Activated CD8-positive, alpha-beta memory T cell treated with anti-CD3 and anti-CD28 coated beads, Interleukin-2, amount 10 ng/mL, durations not matched to agents 7 days and 5 days (primary cell): ENCODE measurements at regions not wholly inside any gene's neighbourhood (a gene's known extent, or its start where the extent isn't known, plus 50 kb on each side); places are given as distances from the start of the nearest gene placed in this dataset.

Source experiments
- ATAC-seq: fragments of 150-1000 bp; cut with Tn5 transposase; one replicate; pipeline ENCODE4 v1.10.0; 2021; ENCODE audit warnings: moderate library complexity
- CTCF ChIA-PET: fragments of 350-600 bp; sonication (Branson Sonifier 250); formaldehyde crosslinking; loops from one replicate; lab custom pipeline; 2021; ENCODE audit warnings: antibody characterized with exemption; lab: Charles Lee
- DNase-seq: peaks from one replicate; pipeline ENCODE4 v3.0.0-alpha.2; 2020
- H3K27ac Mint-ChIP-seq: one replicate; pipeline ENCODE4 v1.8.0; 2021; ENCODE audit warnings: mild to moderate bottlenecking, mixed read lengths
- H3K27me3 Mint-ChIP-seq: one replicate; pipeline ENCODE4 v1.8.0; 2021; ENCODE audit warnings: mixed read lengths
- H3K36me3 Mint-ChIP-seq: one replicate; pipeline ENCODE4 v1.8.0; 2021; ENCODE audit warnings: mild to moderate bottlenecking, mixed read lengths
- H3K4me1 Mint-ChIP-seq: one replicate; pipeline ENCODE4 v1.8.0; 2021; ENCODE audit warnings: mixed read lengths
- H3K4me3 Mint-ChIP-seq: one replicate; pipeline ENCODE4 v1.8.0; 2021; ENCODE audit warnings: mild to moderate bottlenecking, moderate library complexity, mixed read lengths
- H3K9me3 Mint-ChIP-seq: one replicate; pipeline ENCODE4 v1.8.0; 2022; ENCODE audit warnings: low read depth, mixed read lengths

- CTCF ChIA-PET: no interaction called here
- H3K4me3 Mint-ChIP-seq: no peak overlapping the region
- H3K4me1 Mint-ChIP-seq: no peaks in the 10 kb centered on the region
- no peak for ATAC-seq
- no peaks in the 10 kb centered on the region for H3K9me3 Mint-ChIP-seq
- H3K36me3 Mint-ChIP-seq: no peaks in the 10 kb centered on the region
- H3K27me3 Mint-ChIP-seq: no peaks in the 10 kb centered on the region
- DNase-seq: no peak
- H3K27ac Mint-ChIP-seq: no peak overlapping the region
Observed at GRCh38 chr12:74424778-74425177, 112.9 kb upstream of the ATXN7L3B start.

- ATAC-seq (no peak), DNase-seq (no peak)
- no peaks in the 10 kb centered on the region for H3K4me1 Mint-ChIP-seq
- no peaks in the 10 kb centered on the region for H3K36me3 Mint-ChIP-seq
- CTCF ChIA-PET: no interaction called here
- H3K27me3 Mint-ChIP-seq: no peaks in the 10 kb centered on the region
- H3K4me3 Mint-ChIP-seq: no peak overlapping the region
- no peak overlapping the region for H3K27ac Mint-ChIP-seq
- H3K9me3 Mint-ChIP-seq: no peaks in the 10 kb centered on the region
Observed at GRCh38 chr12:74426091-74426490, 111.5 kb upstream of the ATXN7L3B start.

GRCh38 chr12:74429535-74429934 is 108.1 kb upstream of the ATXN7L3B start:
- H3K27ac Mint-ChIP-seq: no peak overlapping the region
- H3K4me1 Mint-ChIP-seq: no peaks in the 10 kb centered on the region
- no peaks in the 10 kb centered on the region for H3K27me3 Mint-ChIP-seq
- no peaks in the 10 kb centered on the region for H3K36me3 Mint-ChIP-seq
- H3K9me3 Mint-ChIP-seq: no peaks in the 10 kb centered on the region
- CTCF ChIA-PET: no interaction called here
- H3K4me3 Mint-ChIP-seq: no peak overlapping the region
- ATAC-seq (no peak), DNase-seq (no peak)

- Mint-ChIP-seq H3K4me1 (no peaks in the 10 kb centered on the region), H3K27ac (no peak overlapping the region), H3K36me3 (no peaks in the 10 kb centered on the region), H3K27me3 (no peaks in the 10 kb centered on the region), H3K4me3 (no peak overlapping the region), H3K9me3 (no peaks in the 10 kb centered on the region)
- CTCF ChIA-PET: no interaction called here
- no peak for ATAC-seq
- DNase-seq: no peak
Observed at GRCh38 chr12:74431801-74432200, 105.8 kb upstream of the ATXN7L3B start.

GRCh38 chr12:74440469-74440868 is 97.2 kb upstream of the ATXN7L3B start:
- Mint-ChIP-seq H3K27me3 (peaks cover 7% of the 10 kb centered on the region), H3K4me1 (no peaks in the 10 kb centered on the region), H3K27ac (no peak overlapping the region), H3K4me3 (no peak overlapping the region), H3K36me3 (no peaks in the 10 kb centered on the region), H3K9me3 (no peaks in the 10 kb centered on the region)
- no peak for ATAC-seq
- CTCF ChIA-PET: interaction anchor here (1.2 kb wide), 1 partner anchor 29 kb away, joined by 3 read pairs; no protein-coding TSS in a partner anchor
- no peak for DNase-seq

- H3K4me3 Mint-ChIP-seq: no peak overlapping the region
- ATAC-seq (no peak), DNase-seq (no peak)
- H3K4me1 Mint-ChIP-seq: no peaks in the 10 kb centered on the region
- H3K36me3 Mint-ChIP-seq: no peaks in the 10 kb centered on the region
- CTCF ChIA-PET: no interaction called here
- H3K27me3 Mint-ChIP-seq: peaks cover 7% of the 10 kb centered on the region
- H3K27ac Mint-ChIP-seq: no peak overlapping the region
- no peaks in the 10 kb centered on the region for H3K9me3 Mint-ChIP-seq
Observed at GRCh38 chr12:74441872-74442271, 95.8 kb upstream of the ATXN7L3B start.

GRCh38 chr12:74446466-74446865 is 91.2 kb upstream of the ATXN7L3B start:
- Mint-ChIP-seq H3K4me1 (no peaks in the 10 kb centered on the region), H3K9me3 (no peaks in the 10 kb centered on the region), H3K36me3 (no peaks in the 10 kb centered on the region), H3K4me3 (no peak overlapping the region), H3K27ac (no peak overlapping the region), H3K27me3 (peaks cover 3% of the 10 kb centered on the region)
- ATAC-seq: no peak
- CTCF ChIA-PET: no interaction called here
- no peak for DNase-seq

- Mint-ChIP-seq H3K9me3 (no peaks in the 10 kb centered on the region), H3K4me1 (no peaks in the 10 kb centered on the region), H3K27me3 (no peaks in the 10 kb centered on the region), H3K27ac (no peak overlapping the region), H3K4me3 (no peak overlapping the region), H3K36me3 (no peaks in the 10 kb centered on the region)
- DNase-seq (no peak), ATAC-seq (no peak)
- CTCF ChIA-PET: no interaction called here
Observed at GRCh38 chr12:74449872-74450271, 87.8 kb upstream of the ATXN7L3B start.

GRCh38 chr12:74454109-74454508 is 83.5 kb upstream of the ATXN7L3B start:
- Mint-ChIP-seq H3K27ac (no peak overlapping the region), H3K4me1 (no peaks in the 10 kb centered on the region), H3K4me3 (no peak overlapping the region), H3K36me3 (no peaks in the 10 kb centered on the region), H3K9me3 (no peaks in the 10 kb centered on the region), H3K27me3 (no peaks in the 10 kb centered on the region)
- CTCF ChIA-PET: no interaction called here
- DNase-seq: no peak
- ATAC-seq: no peak

- DNase-seq: no peak
- CTCF ChIA-PET: no interaction called here
- no peaks in the 10 kb centered on the region for H3K36me3 Mint-ChIP-seq
- no peaks in the 10 kb centered on the region for H3K4me1 Mint-ChIP-seq
- no peak overlapping the region for H3K27ac Mint-ChIP-seq
- H3K9me3 Mint-ChIP-seq: no peaks in the 10 kb centered on the region
- no peak overlapping the region for H3K4me3 Mint-ChIP-seq
- no peaks in the 10 kb centered on the region for H3K27me3 Mint-ChIP-seq
- no peak for ATAC-seq
Observed at GRCh38 chr12:74455429-74455828, 82.2 kb upstream of the ATXN7L3B start.

- DNase-seq (no peak), ATAC-seq (no peak)
- H3K27ac Mint-ChIP-seq: no peak overlapping the region
- H3K36me3 Mint-ChIP-seq: no peaks in the 10 kb centered on the region
- no peak overlapping the region for H3K4me3 Mint-ChIP-seq
- H3K4me1 Mint-ChIP-seq: no peaks in the 10 kb centered on the region
- no peaks in the 10 kb centered on the region for H3K9me3 Mint-ChIP-seq
- CTCF ChIA-PET: no interaction called here
- no peaks in the 10 kb centered on the region for H3K27me3 Mint-ChIP-seq
Observed at GRCh38 chr12:74456431-74456830, 81.2 kb upstream of the ATXN7L3B start.

- Mint-ChIP-seq H3K4me3 (no peak overlapping the region), H3K27ac (no peak overlapping the region), H3K27me3 (no peaks in the 10 kb centered on the region), H3K36me3 (no peaks in the 10 kb centered on the region), H3K4me1 (no peaks in the 10 kb centered on the region), H3K9me3 (no peaks in the 10 kb centered on the region)
- DNase-seq: no peak
- no peak for ATAC-seq
- CTCF ChIA-PET: no interaction called here
Observed at GRCh38 chr12:74468401-74468800, 69.2 kb upstream of the ATXN7L3B start.

- Mint-ChIP-seq H3K9me3 (no peaks in the 10 kb centered on the region), H3K36me3 (no peaks in the 10 kb centered on the region), H3K4me1 (no peaks in the 10 kb centered on the region), H3K27me3 (no peaks in the 10 kb centered on the region), H3K27ac (no peak overlapping the region), H3K4me3 (no peak overlapping the region)
- DNase-seq (no peak), ATAC-seq (no peak)
- CTCF ChIA-PET: no interaction called here
Observed at GRCh38 chr12:74476234-74476633, 61.4 kb upstream of the ATXN7L3B start.

- H3K4me3 Mint-ChIP-seq: no peak overlapping the region
Observed at GRCh38 chr12:74481078-74481477, 56.6 kb upstream of the ATXN7L3B start.

GRCh38 chr12:74482115-74482514 is 55.5 kb upstream of the ATXN7L3B start:
- ATAC-seq (no peak), DNase-seq (no peak)

More at GRCh38 chr12:74481078-74481477, 56.6 kb upstream of the ATXN7L3B start:
- no peaks in the 10 kb centered on the region for H3K4me1 Mint-ChIP-seq
- H3K9me3 Mint-ChIP-seq: no peaks in the 10 kb centered on the region
- no peaks in the 10 kb centered on the region for H3K27me3 Mint-ChIP-seq
- H3K27ac Mint-ChIP-seq: no peak overlapping the region
- DNase-seq (no peak), ATAC-seq (no peak)
- CTCF ChIA-PET: no interaction called here
- H3K36me3 Mint-ChIP-seq: no peaks in the 10 kb centered on the region

More at GRCh38 chr12:74482115-74482514, 55.5 kb upstream of the ATXN7L3B start:
- no peaks in the 10 kb centered on the region for H3K9me3 Mint-ChIP-seq
- H3K27ac Mint-ChIP-seq: no peak overlapping the region
- CTCF ChIA-PET: no interaction called here
- no peaks in the 10 kb centered on the region for H3K27me3 Mint-ChIP-seq
- H3K4me3 Mint-ChIP-seq: no peak overlapping the region
- no peaks in the 10 kb centered on the region for H3K4me1 Mint-ChIP-seq
- H3K36me3 Mint-ChIP-seq: no peaks in the 10 kb centered on the region
